ENCODE measurements at regions not wholly inside any gene's neighbourhood (a gene's known extent, or its start where the extent isn't known, plus 50 kb on each side); places are given as distances from the start of the nearest gene placed in this dataset.

- H3K4me1 ChIP-seq (ENCODE audit: low read depth, poor library complexity, severe bottlenecking): no peaks in the 10 kb centered on the region
- no peak overlapping the region for H3K27ac ChIP-seq
- no peak overlapping the region for H3K4me2 ChIP-seq
- no peak overlapping the region for H3K4me3 ChIP-seq (IDR thresholded peaks at IDR 0.05; ENCODE audit: insufficient read depth, low read depth, low read length)
- H3K9ac ChIP-seq: no peak overlapping the region
- no peaks in the 10 kb centered on the region for H3K79me2 ChIP-seq (ENCODE audit: insufficient read depth, low read depth)
- TF ChIP-seq CTCF (conservative IDR thresholded peaks at IDR 0.05; ENCODE audit: low read depth, low read length): no peak
- no peak overlapping the region for H2AFZ ChIP-seq (ENCODE audit: low read depth)
- no peaks in the 10 kb centered on the region for H4K20me1 ChIP-seq (ENCODE audit: insufficient read depth)
- H3K36me3 ChIP-seq (ENCODE audit: insufficient read depth): no peaks in the 10 kb centered on the region
- no peaks in the 10 kb centered on the region for H3K27me3 ChIP-seq (ENCODE audit: insufficient read depth, low read depth)
Measured at GRCh38 chr3:56854856-56855611, 53.3 kb upstream of the ARHGEF3 start.

- Histone ChIP-seq H3K36me3 (ENCODE audit: insufficient read depth) (no peaks in the 10 kb centered on the region), H4K20me1 (ENCODE audit: insufficient read depth) (no peaks in the 10 kb centered on the region), H3K27me3 (ENCODE audit: insufficient read depth, low read depth) (no peaks in the 10 kb centered on the region), H3K4me2 (no peak overlapping the region), H3K4me1 (ENCODE audit: low read depth, poor library complexity, severe bottlenecking) (no peaks in the 10 kb centered on the region), H3K4me3 (IDR thresholded peaks at IDR 0.05; ENCODE audit: insufficient read depth, low read depth, low read length) (no peak overlapping the region), H3K9ac (no peak overlapping the region), H3K79me2 (ENCODE audit: insufficient read depth, low read depth) (no peaks in the 10 kb centered on the region), H2AFZ (ENCODE audit: low read depth) (no peak overlapping the region), H3K27ac (no peak overlapping the region)
- TF ChIP-seq CTCF (conservative IDR thresholded peaks at IDR 0.05; ENCODE audit: low read depth, low read length): no peak
Measured at GRCh38 chr3:56851966-56852884, 50.5 kb upstream of the ARHGEF3 start.

Data from KMS-11 (cell line).